ENCODE measurements at regions not wholly inside any gene's neighbourhood (a gene's known extent, or its start where the extent isn't known, plus 50 kb on each side); places are given as distances from the start of the nearest gene placed in this dataset.

- TF ChIP-seq POLR2A (IDR thresholded peaks at IDR 0.05), result no peak
- TF ChIP-seq CTCF (IDR thresholded peaks at IDR 0.05), result no peak
Measured at GRCh38 chr19:30699871-30700280, 327.7 kb downstream of the ZNF536 start.
